ENCODE measurements at regions not wholly inside any gene's neighbourhood (a gene's known extent, or its start where the extent isn't known, plus 50 kb on each side); places are given as distances from the start of the nearest gene placed in this dataset.

DNA sequence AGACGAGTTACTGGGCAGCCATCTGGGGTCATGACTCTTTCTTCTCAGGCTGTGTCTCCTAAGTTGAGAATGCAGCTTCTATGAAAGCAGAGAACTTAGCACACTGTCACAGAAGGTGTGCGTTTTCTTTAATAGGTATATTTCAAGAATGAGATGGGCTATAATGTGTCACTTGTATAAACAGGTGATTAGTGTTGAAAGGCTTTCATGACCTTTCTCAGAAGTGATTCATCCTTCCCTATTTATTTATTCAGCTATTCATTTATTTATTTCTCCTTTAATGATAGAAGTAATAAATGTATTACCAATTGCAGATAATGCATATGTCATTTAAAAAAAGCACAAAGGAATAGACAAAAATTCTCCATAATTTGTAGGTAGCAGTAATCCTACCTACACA lies 157.2 kb upstream of the COL21A1 start:
- Histone ChIP-seq H3K4me2 (ENCODE audit: insufficient read depth in 1 of 2, low read depth in 2 of 2, low read length in 2 of 2) (no peak overlapping the region), H2BK5ac (ENCODE audit: low read depth, low read length) (no peak overlapping the region), H3K14ac (ENCODE audit: insufficient read length) (no peak overlapping the region), H2AFZ (ENCODE audit: low read length) (no peak overlapping the region), H2AK5ac (ENCODE audit: low read depth, low read length) (no peak overlapping the region), H4K91ac (replicated peaks; ENCODE audit: insufficient read length, low read length) (no peak overlapping the region), H3K4me3 (ENCODE audit: extremely low read depth in 1 of 4, insufficient read depth in 2 of 4, low read depth in 3 of 4, low read length in 4 of 4) (no peak overlapping the region), H2BK120ac (replicated peaks; ENCODE audit: low read depth, low read length) (no peak overlapping the region), H3K56ac (replicated peaks; ENCODE audit: insufficient read length, low read depth, low read length) (no peak overlapping the region), H3K23me2 (ENCODE audit: low read depth, low read length) (no peaks in the 10 kb centered on the region), H2BK20ac (ENCODE audit: low read length) (no peak overlapping the region), H2BK12ac (ENCODE audit: low read depth, low read length) (no peak overlapping the region), H3K27me3 (replicated peaks in 1 of 4; ENCODE audit: control insufficient read depth in 3 of 4, extremely low read depth in 1 of 4, insufficient read depth in 3 of 4, low read length in 3 of 4) (no peaks in the 10 kb centered on the region), H4K20me1 (replicated peaks in 1 of 2; ENCODE audit: control insufficient read depth in 1 of 2, insufficient read depth in 2 of 2, low read length in 2 of 2) (no peaks in the 10 kb centered on the region), H3K79me2 (ENCODE audit: control insufficient read depth in 1 of 2, insufficient read depth in 2 of 2, low read length in 2 of 2) (no peaks in the 10 kb centered on the region), H2BK15ac (ENCODE audit: low read length) (no peak overlapping the region), H3K27ac (ENCODE audit: low read depth, low read length) (no peak overlapping the region), H3K79me1 (ENCODE audit: low read depth, low read length) (no peaks in the 10 kb centered on the region), H3K36me3 (ENCODE audit: control insufficient read depth in 2 of 4, insufficient read depth in 4 of 4, low read length in 3 of 4) (no peaks in the 10 kb centered on the region), H3K9ac (replicated peaks in 1 of 4; ENCODE audit: extremely low read depth in 1 of 4, low read depth in 3 of 4, low read length in 3 of 4) (no peak overlapping the region), H3K18ac (ENCODE audit: extremely low read depth, low read length) (no peak overlapping the region), H4K5ac (ENCODE audit: insufficient read length, low read depth, low read length) (no peak overlapping the region), H3K23ac (ENCODE audit: insufficient read length) (no peak overlapping the region), H4K8ac (ENCODE audit: extremely low read depth, insufficient read depth, low read length) (no peak overlapping the region), H3K9me3 (ENCODE audit: insufficient read depth in 2 of 2, low read depth in 1 of 2, low read length in 1 of 2) (no peaks in the 10 kb centered on the region), H3K4ac (replicated peaks; ENCODE audit: insufficient read length, low read depth, low read length) (no peak overlapping the region), H3K4me1 (replicated peaks in 1 of 4; ENCODE audit: control insufficient read depth in 3 of 4, insufficient read depth in 4 of 4, low read length in 3 of 4) (no peaks in the 10 kb centered on the region)
- WGBS, 2 experiments (ENCODE audit: extremely low coverage in 1 of 2, insufficient coverage in 1 of 2, insufficient read length in 1 of 2, insufficient replicate concordance in 2 of 2, low coverage in 1 of 2, low lambda C conversion rate in 2 of 2, missing lambda C conversion rate in 1 of 2), result 94% methylated on average over 2 of the region's 2 CpGs; no CpG with 5 or more reads in 1 of the 2 experiments
- DNase-seq (ENCODE audit: low read depth in 1 of 2, low spot score in 2 of 2) (no peak), FAIRE-seq (no peak)
- ChIA-PET CTCF (ENCODE audit: partially characterized antibody) (interaction anchor here (1.0 kb wide), 2 partner anchors 34 to 141 kb away, joined by 3 to 4 read pairs; no protein-coding TSS in a partner anchor), POLR2A (ENCODE audit: partially characterized antibody) (interaction anchor here (0.9 kb wide), 1 partner anchor 11 kb away, joined by 3 read pairs; no protein-coding TSS in a partner anchor)
- TF ChIP-seq EP300 (IDR thresholded peaks at IDR 0.05; ENCODE audit: borderline replicate concordance in 1 of 2, low read depth in 2 of 2, low read length in 2 of 2), result no peak
- TF ChIP-seq SIX5 (IDR thresholded peaks at IDR 0.05; ENCODE audit: low read depth, low read length), result no peak
- no peak for TF ChIP-seq USF2 (IDR thresholded peaks at IDR 0.05; ENCODE audit: low read length)
- no peak for TF ChIP-seq CTBP2 (IDR thresholded peaks at IDR 0.05; ENCODE audit: borderline replicate concordance, insufficient read depth, insufficient read length, low read length)
- no peak for TF ChIP-seq RFX5 (IDR thresholded peaks at IDR 0.05; ENCODE audit: borderline replicate concordance, low read depth, low read length)
- TF ChIP-seq TAF1 (IDR thresholded peaks at IDR 0.05; ENCODE audit: low read depth, low read length), result no peak
- TF ChIP-seq KDM4A (IDR thresholded peaks at IDR 0.05; ENCODE audit: low read depth, low read length, severe bottlenecking), result no peak
- TF ChIP-seq, protein P1, sequence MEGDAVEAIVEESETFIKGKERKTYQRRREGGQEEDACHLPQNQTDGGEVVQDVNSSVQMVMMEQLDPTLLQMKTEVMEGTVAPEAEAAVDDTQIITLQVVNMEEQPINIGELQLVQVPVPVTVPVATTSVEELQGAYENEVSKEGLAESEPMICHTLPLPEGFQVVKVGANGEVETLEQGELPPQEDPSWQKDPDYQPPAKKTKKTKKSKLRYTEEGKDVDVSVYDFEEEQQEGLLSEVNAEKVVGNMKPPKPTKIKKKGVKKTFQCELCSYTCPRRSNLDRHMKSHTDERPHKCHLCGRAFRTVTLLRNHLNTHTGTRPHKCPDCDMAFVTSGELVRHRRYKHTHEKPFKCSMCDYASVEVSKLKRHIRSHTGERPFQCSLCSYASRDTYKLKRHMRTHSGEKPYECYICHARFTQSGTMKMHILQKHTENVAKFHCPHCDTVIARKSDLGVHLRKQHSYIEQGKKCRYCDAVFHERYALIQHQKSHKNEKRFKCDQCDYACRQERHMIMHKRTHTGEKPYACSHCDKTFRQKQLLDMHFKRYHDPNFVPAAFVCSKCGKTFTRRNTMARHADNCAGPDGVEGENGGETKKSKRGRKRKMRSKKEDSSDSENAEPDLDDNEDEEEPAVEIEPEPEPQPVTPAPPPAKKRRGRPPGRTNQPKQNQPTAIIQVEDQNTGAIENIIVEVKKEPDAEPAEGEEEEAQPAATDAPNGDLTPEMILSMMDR (IDR thresholded peaks at IDR 0.05; ENCODE audit: control extremely low read depth in 1 of 3, insufficient read depth in 1 of 3, low read depth in 1 of 3, low read length in 3 of 3), result no peak
- TF ChIP-seq CEBPB (IDR thresholded peaks at IDR 0.05; ENCODE audit: low read depth, low read length), result no peak
- TF ChIP-seq SP2 (IDR thresholded peaks at IDR 0.05; ENCODE audit: low read length), result no peak
- no peak for TF ChIP-seq GTF2F1 (IDR thresholded peaks at IDR 0.05; ENCODE audit: borderline replicate concordance, low read depth, low read length)
